ENCODE measurements at regions not wholly inside any gene's neighbourhood (a gene's known extent, or its start where the extent isn't known, plus 50 kb on each side); places are given as distances from the start of the nearest gene placed in this dataset.
"Not testable (repeated sequence)": the region's sequence is repeated elsewhere in the genome, so short reads cannot be mapped to it uniquely, and the experiment has no call there.

GRCh38 chrX:65451663-65452062, 82.9 kb downstream of the LAS1L start:
- Histone ChIP-seq H3K4me1 (no peaks in the 10 kb centered on the region), H3K27me3 (replicated peaks; ENCODE audit: control insufficient read depth, insufficient read depth, low read length) (no peaks in the 10 kb centered on the region), H3K4me3 (ENCODE audit: low read depth, low read length) (no peak overlapping the region), H3K36me3 (ENCODE audit: control insufficient read depth, insufficient read depth, low read length) (no peaks in the 10 kb centered on the region), H3K9me3 (no peaks in the 10 kb centered on the region)
- BruUV-seq (replicated peaks), result no TSS peak
- Mint-ChIP-seq H3K27me3 (ENCODE audit: insufficient read depth, unreplicated experiment) (no peaks in the 10 kb centered on the region), H3K27ac (ENCODE audit: unreplicated experiment) (no peak overlapping the region), H3K4me1 (ENCODE audit: low read depth, unreplicated experiment) (no peaks in the 10 kb centered on the region), H3K36me3 (ENCODE audit: insufficient read depth, unreplicated experiment) (peaks cover 6% of the 10 kb centered on the region), H3K4me3 (ENCODE audit: unreplicated experiment) (no peak overlapping the region), H3K9me3 (ENCODE audit: unreplicated experiment) (peaks cover 18% of the 10 kb centered on the region)
- POLR2A ChIA-PET, result interaction anchor here (1.0 kb wide), 1 partner anchor 417 kb away, joined by 3 read pairs; the partner anchor contains the start of gene ZC3H12B
- intact Hi-C loops (cut with micrococcal nuclease; ENCODE audit: unreplicated experiment), result loop anchor here (1.0 to 5.0 kb wide), 4 partner anchors 254 to 557 kb away; partner anchors contain the start of gene ZC3H12B
- peak; percentile 37 to 48 for TF ChIP-seq CTCF (IDR thresholded peaks at IDR 0.05; ENCODE audit: insufficient read depth in 1 of 2, low read depth in 1 of 2, low read length in 1 of 2, severe bottlenecking in 1 of 2, unreplicated experiment in 1 of 2)
- CTCF ChIA-PET, result interaction anchor here (0.6 to 1.0 kb wide), 4 partner anchors 12 to 544 kb away, joined by 3 to 4 read pairs (median 3); no protein-coding TSS in a partner anchor
- peak in 1 of 2 experiments; percentile 24 for DNase-seq

- Histone ChIP-seq H3K4me1 (no peaks in the 10 kb centered on the region), H3K9me3 (no peaks in the 10 kb centered on the region), H3K27me3 (replicated peaks; ENCODE audit: control insufficient read depth, insufficient read depth, low read length) (no peaks in the 10 kb centered on the region), H3K4me3 (ENCODE audit: low read depth, low read length) (no peak overlapping the region), H3K36me3 (ENCODE audit: control insufficient read depth, insufficient read depth, low read length) (no peaks in the 10 kb centered on the region)
- no peak overlapping the region for H3K27ac Mint-ChIP-seq (ENCODE audit: unreplicated experiment)
- intact Hi-C loops (cut with micrococcal nuclease; ENCODE audit: unreplicated experiment), result no loop called here
- BruUV-seq (replicated peaks), result no TSS peak
- no peaks in the 10 kb centered on the region for H3K4me1 Mint-ChIP-seq (ENCODE audit: low read depth, unreplicated experiment)
- H3K9me3 Mint-ChIP-seq (ENCODE audit: unreplicated experiment), result no peaks in the 10 kb centered on the region
- no peaks in the 10 kb centered on the region for H3K27me3 Mint-ChIP-seq (ENCODE audit: insufficient read depth, unreplicated experiment)
- CTCF ChIA-PET, result no interaction called here
- TF ChIP-seq CTCF (IDR thresholded peaks at IDR 0.05; ENCODE audit: insufficient read depth in 1 of 2, low read depth in 1 of 2, low read length in 1 of 2, severe bottlenecking in 1 of 2, unreplicated experiment in 1 of 2), result no peak
- H3K36me3 Mint-ChIP-seq (ENCODE audit: insufficient read depth, unreplicated experiment), result no peaks in the 10 kb centered on the region
- DNase-seq, result no peak
- H3K4me3 Mint-ChIP-seq (ENCODE audit: unreplicated experiment), result no peak overlapping the region
- POLR2A ChIA-PET, result no interaction called here
These were observed 114.4 kb downstream of the LAS1L start for GRCh38 chrX:65420154-65420553.

- H3K27ac Mint-ChIP-seq (ENCODE audit: unreplicated experiment); H3K36me3 Mint-ChIP-seq (ENCODE audit: insufficient read depth, unreplicated experiment); H3K9me3 ChIP-seq; BruUV-seq (replicated peaks); H3K4me1 Mint-ChIP-seq (ENCODE audit: low read depth, unreplicated experiment); POLR2A ChIA-PET; H3K36me3 ChIP-seq (ENCODE audit: control insufficient read depth, insufficient read depth, low read length); intact Hi-C loops (cut with micrococcal nuclease; ENCODE audit: unreplicated experiment); H3K9me3 Mint-ChIP-seq (ENCODE audit: unreplicated experiment); H3K27me3 ChIP-seq (replicated peaks; ENCODE audit: control insufficient read depth, insufficient read depth, low read length); H3K27me3 Mint-ChIP-seq (ENCODE audit: insufficient read depth, unreplicated experiment); H3K4me1 ChIP-seq: not testable (repeated sequence)
- CTCF ChIA-PET, result interaction anchor here (0.7 kb wide), 1 partner anchor 1597 kb away, joined by 3 read pairs; no protein-coding TSS in a partner anchor
- peak overlapping the region; percentile 37 for H3K4me3 ChIP-seq (ENCODE audit: low read depth, low read length)
- H3K4me3 Mint-ChIP-seq (ENCODE audit: unreplicated experiment), result peak overlapping the region; percentile 88
- DNase-seq, result peak in 1 of 2 experiments; percentile 0
These were observed 126.9 kb downstream of the LAS1L start for GRCh38 chrX:65407662-65408061.

Measured in Caco-2 (cell line).